ENCODE measurements at regions not wholly inside any gene's neighbourhood (a gene's known extent, or its start where the extent isn't known, plus 50 kb on each side); places are given as distances from the start of the nearest gene placed in this dataset.

DNA sequence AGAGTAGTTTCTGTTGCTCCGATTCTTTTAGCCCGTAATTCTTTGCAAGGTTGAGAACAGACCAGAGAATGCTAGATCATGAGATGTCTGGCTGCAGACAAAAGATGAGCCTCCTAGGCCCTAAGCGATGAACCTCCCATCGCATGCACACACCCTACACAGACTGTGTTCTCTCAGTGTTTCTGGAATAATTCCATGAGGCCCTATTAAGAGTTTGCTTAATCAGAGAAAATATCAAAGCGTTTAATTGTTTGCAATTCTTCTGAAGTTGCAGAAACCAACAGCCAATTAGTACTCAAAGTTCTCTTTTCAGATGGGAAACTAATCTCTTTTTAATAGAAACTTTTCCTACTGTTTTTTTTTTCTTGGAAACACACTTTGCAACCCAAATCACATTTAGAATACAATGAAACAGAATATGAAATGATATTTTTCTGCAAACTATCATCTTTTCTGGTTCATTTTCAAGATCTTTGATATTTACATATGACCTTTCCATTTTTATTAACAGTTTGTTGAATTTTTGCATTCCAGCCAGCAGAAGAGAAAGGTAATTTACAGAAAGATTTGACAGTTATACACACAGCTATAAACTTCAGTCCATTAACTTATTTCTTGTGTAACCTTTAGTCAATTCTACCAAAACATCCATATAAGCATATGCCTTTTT is 1525.6 kb downstream of the ARAP2 start:
- CTCF ChIA-PET (ENCODE audit: partially characterized antibody) = no interaction called here
- no peak overlapping the region for H3K9ac ChIP-seq (replicated peaks in 1 of 4; ENCODE audit: extremely low read depth in 1 of 4, low read depth in 3 of 4, low read length in 3 of 4)
- H4K8ac ChIP-seq (ENCODE audit: extremely low read depth, insufficient read depth, low read length) = no peak overlapping the region
- no peak overlapping the region for H3K4ac ChIP-seq (replicated peaks; ENCODE audit: insufficient read length, low read depth, low read length)
- no peaks in the 10 kb centered on the region for H4K20me1 ChIP-seq (replicated peaks in 1 of 2; ENCODE audit: control insufficient read depth in 1 of 2, insufficient read depth in 2 of 2, low read length in 2 of 2)
- H3K23me2 ChIP-seq (ENCODE audit: low read depth, low read length) = no peaks in the 10 kb centered on the region
- no peaks in the 10 kb centered on the region for H3K36me3 ChIP-seq (ENCODE audit: control insufficient read depth in 2 of 4, insufficient read depth in 4 of 4, low read length in 3 of 4)
- WGBS, 2 experiments (ENCODE audit: extremely low coverage in 1 of 2, insufficient coverage in 1 of 2, insufficient read length in 1 of 2, insufficient replicate concordance in 2 of 2, low coverage in 1 of 2, low lambda C conversion rate in 2 of 2, missing lambda C conversion rate in 1 of 2) = 99% methylated on average over 5 of the region's 5 CpGs; no CpG with 5 or more reads in 1 of the 2 experiments
- H4K5ac ChIP-seq (ENCODE audit: insufficient read length, low read depth, low read length) = no peak overlapping the region
- no peaks in the 10 kb centered on the region for H3K9me3 ChIP-seq (ENCODE audit: insufficient read depth in 2 of 2, low read depth in 1 of 2, low read length in 1 of 2)
- no peak for TF ChIP-seq SIX5 (IDR thresholded peaks at IDR 0.05; ENCODE audit: low read depth, low read length)
- no peak for TF ChIP-seq KDM4A (IDR thresholded peaks at IDR 0.05; ENCODE audit: low read depth, low read length, severe bottlenecking)
- no peaks in the 10 kb centered on the region for H3K79me1 ChIP-seq (ENCODE audit: low read depth, low read length)
- no peak overlapping the region for H3K4me3 ChIP-seq (ENCODE audit: extremely low read depth in 1 of 4, insufficient read depth in 2 of 4, low read depth in 3 of 4, low read length in 4 of 4)
- H4K91ac ChIP-seq (replicated peaks; ENCODE audit: insufficient read length, low read length) = no peak overlapping the region
- no peak overlapping the region for H3K14ac ChIP-seq (ENCODE audit: insufficient read length)
- no peak overlapping the region for H2BK5ac ChIP-seq (ENCODE audit: low read depth, low read length)
- no peak overlapping the region for H3K27ac ChIP-seq (ENCODE audit: low read depth, low read length)
- H2AK5ac ChIP-seq (ENCODE audit: low read depth, low read length) = no peak overlapping the region
- 0 out of 2 replicates have a peak overlapping the region, but pooled peaks have one; percentile 33 for H2AFZ ChIP-seq (ENCODE audit: low read length)
- no peak overlapping the region for H2BK15ac ChIP-seq (ENCODE audit: low read length)
- no peaks in the 10 kb centered on the region for H3K79me2 ChIP-seq (ENCODE audit: control insufficient read depth in 1 of 2, insufficient read depth in 2 of 2, low read length in 2 of 2)
- no peaks in the 10 kb centered on the region for H3K4me1 ChIP-seq (replicated peaks in 1 of 4; ENCODE audit: control insufficient read depth in 3 of 4, insufficient read depth in 4 of 4, low read length in 3 of 4)
- no peak overlapping the region for H2BK20ac ChIP-seq (ENCODE audit: low read length)
- DNase-seq (ENCODE audit: low read depth in 1 of 2, low spot score in 2 of 2) = no peak
- no peak overlapping the region for H3K4me2 ChIP-seq (ENCODE audit: insufficient read depth in 1 of 2, low read depth in 2 of 2, low read length in 2 of 2)
- no peak overlapping the region for H3K23ac ChIP-seq (ENCODE audit: insufficient read length)
- no peak overlapping the region for H2BK120ac ChIP-seq (replicated peaks; ENCODE audit: low read depth, low read length)
- H3K18ac ChIP-seq (ENCODE audit: extremely low read depth, low read length) = no peak overlapping the region
- no peaks in the 10 kb centered on the region for H3K27me3 ChIP-seq (replicated peaks in 1 of 4; ENCODE audit: control insufficient read depth in 3 of 4, extremely low read depth in 1 of 4, insufficient read depth in 3 of 4, low read length in 3 of 4)
- FAIRE-seq = no peak
- H3K56ac ChIP-seq (replicated peaks; ENCODE audit: insufficient read length, low read depth, low read length) = no peak overlapping the region
- no peak overlapping the region for H2BK12ac ChIP-seq (ENCODE audit: low read depth, low read length)
- POLR2A ChIA-PET (ENCODE audit: partially characterized antibody) = no interaction called here
